ENCODE measurements at regions not wholly inside any gene's neighbourhood (a gene's known extent, or its start where the extent isn't known, plus 50 kb on each side); places are given as distances from the start of the nearest gene placed in this dataset.

GRCh38 chr12:33323823-33324222 is 115.8 kb downstream of the SYT10 start:
- DNase-seq (no peak), ATAC-seq (no peak)
- Mint-ChIP-seq H3K9me3 (ENCODE audit: low read depth) (peaks cover 1% of the 10 kb centered on the region), H3K27ac (no peak overlapping the region), H3K36me3 (ENCODE audit: low read depth) (no peaks in the 10 kb centered on the region), H3K27me3 (no peaks in the 10 kb centered on the region), H3K4me1 (no peaks in the 10 kb centered on the region), H3K4me3 (no peak overlapping the region)
- intact Hi-C loops (cut with DNase I, micrococcal nuclease), result no loop called here
- ChIA-PET POLR2A (no interaction called here), CTCF (interaction anchor here (1.0 kb wide), 1 partner anchor 10 kb away, joined by 4 read pairs; no protein-coding TSS in a partner anchor)

- CTCF ChIA-PET, result no interaction called here
- no peak for DNase-seq
- Mint-ChIP-seq H3K9me3 (ENCODE audit: low read depth) (peaks cover 1% of the 10 kb centered on the region), H3K27me3 (no peaks in the 10 kb centered on the region), H3K36me3 (ENCODE audit: low read depth) (no peaks in the 10 kb centered on the region), H3K27ac (no peak overlapping the region), H3K4me3 (no peak overlapping the region), H3K4me1 (no peaks in the 10 kb centered on the region)
- POLR2A ChIA-PET, result no interaction called here
- intact Hi-C loops (cut with DNase I, micrococcal nuclease), result no loop called here
- ATAC-seq, result no peak
Measured at GRCh38 chr12:33322519-33322918, 117.1 kb downstream of the SYT10 start.

DNA sequence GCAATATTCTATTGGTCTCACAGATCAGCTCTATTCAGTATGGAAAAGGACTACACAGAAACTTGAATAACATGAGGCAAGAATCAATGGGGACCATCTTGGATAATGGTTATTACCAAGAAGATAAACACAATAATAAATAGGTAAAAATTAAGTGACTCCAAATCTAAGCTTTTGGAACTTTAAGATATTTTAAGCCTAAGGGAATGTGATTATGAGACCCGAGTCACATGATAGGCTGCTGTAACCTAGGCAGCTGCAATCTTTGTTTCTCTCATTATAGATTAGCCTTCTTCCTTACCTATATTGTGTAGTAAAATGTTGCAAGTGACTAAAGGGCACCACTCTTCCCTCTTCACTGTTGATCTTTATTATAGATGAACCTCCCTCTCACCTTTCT is 121.9 kb downstream of the SYT10 start:
- H3K4me3 Mint-ChIP-seq, result no peak overlapping the region
- no peaks in the 10 kb centered on the region for H3K36me3 Mint-ChIP-seq (ENCODE audit: low read depth)
- intact Hi-C loops (cut with DNase I, micrococcal nuclease), result no loop called here
- no peaks in the 10 kb centered on the region for H3K27me3 Mint-ChIP-seq
- ATAC-seq (no peak), DNase-seq (no peak)
- ChIA-PET CTCF (no interaction called here), POLR2A (no interaction called here)
- H3K27ac Mint-ChIP-seq, result no peak overlapping the region
- peaks cover 8% of the 10 kb centered on the region for H3K9me3 Mint-ChIP-seq (ENCODE audit: low read depth)
- H3K4me1 Mint-ChIP-seq, result no peaks in the 10 kb centered on the region

DNA sequence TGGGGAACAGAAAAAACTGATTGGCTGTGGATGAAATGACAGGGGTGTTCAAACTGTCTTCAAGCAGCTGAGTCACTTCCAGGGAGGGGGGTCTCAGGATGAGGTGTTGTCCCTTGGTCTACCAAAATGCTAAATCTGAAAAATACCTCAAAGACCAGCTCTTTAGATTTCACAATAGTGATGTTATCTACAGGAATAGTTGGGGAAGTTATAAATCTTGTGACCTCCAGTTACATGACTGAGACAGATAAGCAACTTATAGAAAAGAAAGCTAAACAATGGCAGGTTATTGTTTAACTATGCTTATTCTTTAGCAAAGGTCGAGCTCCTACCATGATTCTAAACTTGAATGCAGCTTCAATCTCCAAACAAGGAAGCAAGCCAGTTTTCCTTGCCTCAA is 125.4 kb downstream of the SYT10 start:
- ChIA-PET CTCF (interaction anchor here (0.6 to 1.1 kb wide), 3 partner anchors 10 to 33 kb away, joined by 3 to 4 read pairs (median 3); no protein-coding TSS in a partner anchor), POLR2A (no interaction called here)
- H3K27ac Mint-ChIP-seq, result no peak overlapping the region
- intact Hi-C loops (cut with DNase I, micrococcal nuclease), result no loop called here
- H3K9me3 Mint-ChIP-seq (ENCODE audit: low read depth), result peaks cover 11% of the 10 kb centered on the region
- H3K27me3 Mint-ChIP-seq, result no peaks in the 10 kb centered on the region
- ATAC-seq (no peak), DNase-seq (no peak)
- H3K4me3 Mint-ChIP-seq, result no peak overlapping the region
- H3K4me1 Mint-ChIP-seq, result no peaks in the 10 kb centered on the region
- no peaks in the 10 kb centered on the region for H3K36me3 Mint-ChIP-seq (ENCODE audit: low read depth)

GRCh38 chr12:33313476-33313875 is 126.1 kb downstream of the SYT10 start:
- DNase-seq, result no peak
- no peak overlapping the region for H3K27ac Mint-ChIP-seq
- ChIA-PET CTCF (interaction anchor here (1.1 kb wide), 1 partner anchor 10 kb away, joined by 4 read pairs; no protein-coding TSS in a partner anchor), POLR2A (no interaction called here)
- intact Hi-C loops (cut with DNase I, micrococcal nuclease), result no loop called here
- no peaks in the 10 kb centered on the region for H3K4me1 Mint-ChIP-seq
- H3K4me3 Mint-ChIP-seq, result no peak overlapping the region
- no peak for ATAC-seq
- H3K36me3 Mint-ChIP-seq (ENCODE audit: low read depth), result no peaks in the 10 kb centered on the region
- H3K27me3 Mint-ChIP-seq, result no peaks in the 10 kb centered on the region
- H3K9me3 Mint-ChIP-seq (ENCODE audit: low read depth), result peaks cover 11% of the 10 kb centered on the region

DNA sequence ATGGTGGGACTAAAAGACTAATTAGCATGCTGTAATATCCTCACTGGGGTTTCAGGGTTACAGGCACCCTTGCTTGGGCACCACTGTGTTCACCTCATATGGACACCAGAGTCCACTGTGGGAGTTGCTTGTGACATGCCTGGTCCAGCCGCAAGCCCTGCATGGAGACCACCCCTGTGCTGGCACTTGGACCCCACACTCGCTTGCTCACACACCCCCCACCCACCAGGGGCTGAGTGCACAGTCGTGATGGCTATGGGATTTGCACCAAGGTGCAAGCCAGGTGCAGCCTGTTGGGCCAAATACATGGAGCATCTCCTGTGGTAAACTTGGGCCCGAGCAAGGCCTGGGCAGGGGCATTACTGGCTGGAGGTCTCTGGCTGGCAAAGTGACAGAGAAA is 129.1 kb downstream of the SYT10 start:
- ATAC-seq (no peak), DNase-seq (no peak)
- Mint-ChIP-seq H3K9me3 (ENCODE audit: low read depth) (peaks cover 8% of the 10 kb centered on the region), H3K36me3 (ENCODE audit: low read depth) (no peaks in the 10 kb centered on the region), H3K4me1 (no peaks in the 10 kb centered on the region), H3K27ac (no peak overlapping the region), H3K4me3 (no peak overlapping the region), H3K27me3 (no peaks in the 10 kb centered on the region)
- ChIA-PET CTCF (no interaction called here), POLR2A (no interaction called here)
- intact Hi-C loops (cut with DNase I, micrococcal nuclease), result no loop called here

DNA sequence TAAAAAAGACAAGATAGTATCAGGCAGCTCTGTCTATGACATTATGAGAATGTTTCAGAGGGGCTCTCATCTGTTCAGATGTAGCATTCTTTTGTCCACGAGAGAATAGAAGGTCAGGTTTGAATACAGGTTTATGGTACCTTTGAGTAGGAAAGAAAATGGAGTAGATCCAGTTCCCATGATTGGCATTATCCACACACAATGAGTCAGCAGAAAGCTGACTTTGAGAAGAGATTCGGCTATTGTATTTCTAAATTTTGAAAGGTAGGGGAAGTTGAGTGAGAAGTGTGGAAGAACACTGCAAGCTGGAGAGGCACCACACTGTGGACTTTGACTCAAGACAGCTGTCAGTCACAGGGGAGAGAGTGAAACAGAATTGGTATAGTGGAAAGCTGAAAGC is 135.4 kb downstream of the SYT10 start:
- intact Hi-C loops (cut with DNase I, micrococcal nuclease), result no loop called here
- no peaks in the 10 kb centered on the region for H3K27me3 Mint-ChIP-seq
- CTCF ChIA-PET, result no interaction called here

GRCh38 chr12:33296529-33296928 is 143.1 kb downstream of the SYT10 start:
- H3K27ac Mint-ChIP-seq, result no peak overlapping the region
- DNase-seq (no peak), ATAC-seq (no peak)
- no peaks in the 10 kb centered on the region for H3K27me3 Mint-ChIP-seq
- H3K9me3 Mint-ChIP-seq (ENCODE audit: low read depth), result peaks cover 15% of the 10 kb centered on the region
- no peak overlapping the region for H3K4me3 Mint-ChIP-seq
- ChIA-PET CTCF (no interaction called here), POLR2A (no interaction called here)
- no peaks in the 10 kb centered on the region for H3K36me3 Mint-ChIP-seq (ENCODE audit: low read depth)
- no peaks in the 10 kb centered on the region for H3K4me1 Mint-ChIP-seq
- intact Hi-C loops (cut with DNase I, micrococcal nuclease), result no loop called here

More for the DNA sequence above, 135.4 kb downstream of the SYT10 start:
- POLR2A ChIA-PET, result no interaction called here
- no peaks in the 10 kb centered on the region for H3K4me1 Mint-ChIP-seq
- ATAC-seq (no peak), DNase-seq (no peak)
- no peak overlapping the region for H3K4me3 Mint-ChIP-seq
- H3K36me3 Mint-ChIP-seq (ENCODE audit: low read depth), result no peaks in the 10 kb centered on the region
- no peak overlapping the region for H3K27ac Mint-ChIP-seq
- peaks cover 8% of the 10 kb centered on the region for H3K9me3 Mint-ChIP-seq (ENCODE audit: low read depth)

DNA sequence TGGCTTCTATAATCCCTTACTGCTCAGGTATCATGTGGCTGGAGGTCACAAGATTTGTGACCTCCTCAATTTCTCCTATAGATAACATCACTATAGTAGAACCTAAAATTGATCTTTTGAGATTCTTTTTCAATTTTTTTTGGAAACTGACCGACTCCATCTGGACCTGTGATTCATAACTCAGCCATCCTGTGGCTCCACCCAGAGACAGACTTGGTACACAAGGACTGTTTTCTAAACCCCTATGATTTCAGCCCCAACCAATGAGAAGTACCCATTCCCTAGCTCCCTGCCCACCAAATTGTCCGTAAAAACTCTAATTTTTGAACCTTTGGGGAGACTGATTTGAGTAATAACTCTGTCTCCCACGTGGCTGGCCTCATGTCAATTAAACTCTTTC is 148.9 kb downstream of the SYT10 start:
- H3K27ac Mint-ChIP-seq, result no peak overlapping the region
- no peak for DNase-seq
- no peaks in the 10 kb centered on the region for H3K9me3 Mint-ChIP-seq (ENCODE audit: low read depth)
- no peak overlapping the region for H3K4me3 Mint-ChIP-seq
- no peak for ATAC-seq
- H3K27me3 Mint-ChIP-seq, result no peaks in the 10 kb centered on the region
- H3K4me1 Mint-ChIP-seq, result no peaks in the 10 kb centered on the region
- intact Hi-C loops (cut with DNase I, micrococcal nuclease), result no loop called here
- POLR2A ChIA-PET, result no interaction called here
- CTCF ChIA-PET, result no interaction called here
- no peaks in the 10 kb centered on the region for H3K36me3 Mint-ChIP-seq (ENCODE audit: low read depth)

DNA sequence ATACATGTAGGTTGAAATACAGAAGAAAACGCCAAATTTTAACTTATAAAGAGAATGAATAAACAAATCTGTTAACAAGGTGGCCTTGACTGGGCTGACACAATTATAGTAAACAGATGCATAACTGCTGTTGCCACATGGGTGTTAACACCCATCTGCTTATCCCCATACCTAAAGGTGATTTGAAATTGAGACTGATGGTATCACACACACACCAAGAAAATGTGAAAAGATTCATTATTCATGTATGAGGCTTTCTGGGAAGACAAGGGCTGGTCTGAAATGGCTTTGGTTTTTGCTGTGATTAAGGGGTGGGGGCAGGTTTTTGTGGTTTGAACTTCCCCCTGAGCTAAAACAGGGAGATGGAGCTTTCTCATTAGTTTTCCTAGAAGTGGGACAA is 156.6 kb downstream of the SYT10 start:
- intact Hi-C loops (cut with DNase I, micrococcal nuclease), result no loop called here
- Mint-ChIP-seq H3K36me3 (ENCODE audit: low read depth) (no peaks in the 10 kb centered on the region), H3K9me3 (ENCODE audit: low read depth) (peaks cover 26% of the 10 kb centered on the region), H3K27ac (no peak overlapping the region), H3K27me3 (no peaks in the 10 kb centered on the region), H3K4me1 (no peaks in the 10 kb centered on the region), H3K4me3 (no peak overlapping the region)
- ATAC-seq (no peak), DNase-seq (no peak)
- ChIA-PET CTCF (interaction anchor here (1.0 kb wide), 1 partner anchor 16 kb away, joined by 3 read pairs; no protein-coding TSS in a partner anchor), POLR2A (no interaction called here)

DNA sequence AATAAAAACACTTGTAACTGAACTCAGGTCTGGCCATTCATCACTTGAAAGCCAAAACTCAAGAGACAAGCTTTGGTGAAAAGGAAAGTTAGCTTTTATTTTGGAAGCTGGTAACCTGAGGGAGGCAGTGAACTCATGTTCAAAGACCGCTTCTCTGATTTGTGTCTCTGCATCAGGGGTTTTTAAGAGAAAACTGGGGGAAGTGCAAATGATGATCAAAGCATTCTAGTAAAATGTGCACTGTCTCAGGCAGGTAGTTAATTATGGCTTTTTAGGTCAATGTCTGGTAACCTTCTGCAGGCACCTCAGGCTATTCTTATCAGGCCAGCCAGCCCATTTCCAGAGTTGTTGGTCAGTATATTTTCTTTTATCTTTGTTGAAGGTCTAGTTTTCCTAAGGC is 162.2 kb downstream of the SYT10 start:
- Mint-ChIP-seq H3K36me3 (ENCODE audit: low read depth) (no peaks in the 10 kb centered on the region), H3K9me3 (ENCODE audit: low read depth) (peaks cover 40% of the 10 kb centered on the region), H3K27me3 (no peaks in the 10 kb centered on the region), H3K4me1 (no peaks in the 10 kb centered on the region), H3K27ac (no peak overlapping the region), H3K4me3 (no peak overlapping the region)
- DNase-seq, result no peak
- ChIA-PET CTCF (no interaction called here), POLR2A (no interaction called here)
- intact Hi-C loops (cut with DNase I, micrococcal nuclease), result no loop called here
- ATAC-seq, result no peak

DNA sequence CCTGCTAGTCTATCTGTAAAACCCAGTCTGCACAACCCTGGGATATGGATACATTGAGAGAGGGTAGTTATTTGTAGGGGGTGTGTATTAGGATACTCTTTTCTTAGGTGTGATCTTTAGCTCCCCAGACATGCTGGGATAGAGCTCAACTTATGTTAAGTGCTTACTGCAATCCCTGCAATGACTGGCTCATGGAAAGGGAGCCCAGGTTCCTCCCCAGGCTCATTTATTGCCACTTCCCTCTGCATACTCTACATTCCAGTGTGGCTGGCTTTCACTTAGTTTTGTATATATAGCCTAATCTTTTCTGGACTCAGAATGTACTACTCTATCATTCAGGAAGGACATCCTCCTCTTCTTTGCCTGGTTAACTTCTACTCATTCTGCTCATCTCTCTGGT is 172.0 kb downstream of the SYT10 start:
- Mint-ChIP-seq H3K27me3 (no peaks in the 10 kb centered on the region), H3K4me1 (no peaks in the 10 kb centered on the region), H3K4me3 (no peak overlapping the region), H3K27ac (no peak overlapping the region), H3K9me3 (ENCODE audit: low read depth) (peaks cover 2% of the 10 kb centered on the region), H3K36me3 (ENCODE audit: low read depth) (no peaks in the 10 kb centered on the region)
- DNase-seq (no peak), ATAC-seq (no peak)
- intact Hi-C loops (cut with DNase I, micrococcal nuclease), result no loop called here
- ChIA-PET POLR2A (no interaction called here), CTCF (no interaction called here)

DNA sequence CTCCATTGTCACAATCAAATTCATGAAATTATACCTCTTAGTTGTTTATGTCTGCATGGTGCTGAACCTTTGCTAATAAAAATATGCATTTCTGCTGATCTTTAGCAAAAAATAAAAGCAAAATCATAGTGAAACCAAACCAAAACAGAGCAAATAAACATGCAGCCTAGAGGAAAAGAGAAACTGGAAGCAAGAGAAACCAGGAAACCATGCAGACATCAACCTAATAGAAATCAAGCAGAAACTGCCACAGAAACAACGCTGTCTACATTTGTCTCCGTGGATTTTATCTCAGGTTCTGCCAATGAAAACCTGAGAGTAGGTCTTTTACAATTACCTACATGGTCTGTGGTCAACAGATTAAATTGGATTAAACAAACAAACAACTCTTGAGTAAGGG is 173.7 kb downstream of the SYT10 start:
- no peak for ATAC-seq
- Mint-ChIP-seq H3K36me3 (ENCODE audit: low read depth) (no peaks in the 10 kb centered on the region), H3K4me1 (no peaks in the 10 kb centered on the region), H3K27me3 (no peaks in the 10 kb centered on the region), H3K4me3 (no peak overlapping the region), H3K9me3 (ENCODE audit: low read depth) (peaks cover 2% of the 10 kb centered on the region), H3K27ac (no peak overlapping the region)
- intact Hi-C loops (cut with DNase I, micrococcal nuclease), result no loop called here
- ChIA-PET CTCF (no interaction called here), POLR2A (no interaction called here)
- no peak for DNase-seq

Data from activated CD4-positive, alpha-beta T cell treated with anti-CD3 and anti-CD28 coated beads for 36 hours (primary cell).